ENCODE measurements at regions not wholly inside any gene's neighbourhood (a gene's known extent, or its start where the extent isn't known, plus 50 kb on each side); places are given as distances from the start of the nearest gene placed in this dataset.

- TF ChIP-seq CTCF (IDR thresholded peaks at IDR 0.05; ENCODE audit: low read length) (no peak), EZH2 (IDR thresholded peaks at IDR 0.05; ENCODE audit: borderline replicate concordance, low read length) (no peak)
Measured at GRCh38 chr11:115941044-115941443, 436.8 kb upstream of the CADM1 start.

All from OCI-LY1 (cell line).